ENCODE measurements at regions not wholly inside any gene's neighbourhood (a gene's known extent, or its start where the extent isn't known, plus 50 kb on each side); places are given as distances from the start of the nearest gene placed in this dataset.

- H3K27ac ChIP-seq, result no peak overlapping the region
- H3K9me2 ChIP-seq (replicated peaks; ENCODE audit: insufficient read depth), result no peaks in the 10 kb centered on the region
- H4K20me1 ChIP-seq (ENCODE audit: insufficient read depth, poor library complexity, severe bottlenecking), result no peaks in the 10 kb centered on the region
- no peak for TF ChIP-seq EZH2phosphoT487 (IDR thresholded peaks at IDR 0.05; ENCODE audit: low read depth, severe bottlenecking, unreplicated experiment)
- TF ChIP-seq, protein P1, sequence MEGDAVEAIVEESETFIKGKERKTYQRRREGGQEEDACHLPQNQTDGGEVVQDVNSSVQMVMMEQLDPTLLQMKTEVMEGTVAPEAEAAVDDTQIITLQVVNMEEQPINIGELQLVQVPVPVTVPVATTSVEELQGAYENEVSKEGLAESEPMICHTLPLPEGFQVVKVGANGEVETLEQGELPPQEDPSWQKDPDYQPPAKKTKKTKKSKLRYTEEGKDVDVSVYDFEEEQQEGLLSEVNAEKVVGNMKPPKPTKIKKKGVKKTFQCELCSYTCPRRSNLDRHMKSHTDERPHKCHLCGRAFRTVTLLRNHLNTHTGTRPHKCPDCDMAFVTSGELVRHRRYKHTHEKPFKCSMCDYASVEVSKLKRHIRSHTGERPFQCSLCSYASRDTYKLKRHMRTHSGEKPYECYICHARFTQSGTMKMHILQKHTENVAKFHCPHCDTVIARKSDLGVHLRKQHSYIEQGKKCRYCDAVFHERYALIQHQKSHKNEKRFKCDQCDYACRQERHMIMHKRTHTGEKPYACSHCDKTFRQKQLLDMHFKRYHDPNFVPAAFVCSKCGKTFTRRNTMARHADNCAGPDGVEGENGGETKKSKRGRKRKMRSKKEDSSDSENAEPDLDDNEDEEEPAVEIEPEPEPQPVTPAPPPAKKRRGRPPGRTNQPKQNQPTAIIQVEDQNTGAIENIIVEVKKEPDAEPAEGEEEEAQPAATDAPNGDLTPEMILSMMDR (IDR thresholded peaks at IDR 0.05; ENCODE audit: poor library complexity), result no peak
- TF ChIP-seq EZH2 (IDR thresholded peaks at IDR 0.05; ENCODE audit: borderline replicate concordance), result no peak
- peaks cover 34% of the 10 kb centered on the region for H3K4me1 ChIP-seq (ENCODE audit: insufficient read depth)
- DNase-seq (ENCODE audit: low spot score), result no peak
- no peaks in the 10 kb centered on the region for H3K36me3 ChIP-seq (replicated peaks; ENCODE audit: insufficient read depth, low read depth)
- no peak overlapping the region for H3K4me3 ChIP-seq
- 97% methylated on average over 8 of the region's 8 CpGs for WGBS (ENCODE audit: low lambda C conversion rate, missing lambda C conversion rate)
- H3K27me3 ChIP-seq, result no peaks in the 10 kb centered on the region
- no peaks in the 10 kb centered on the region for H3K79me2 ChIP-seq
- H3K4me2 ChIP-seq, result no peak overlapping the region
- H3K9me3 ChIP-seq (ENCODE audit: low read depth), result no peaks in the 10 kb centered on the region
- no peak overlapping the region for H2AFZ ChIP-seq
Observed at GRCh38 chr3:72338082-72338941, 509.9 kb downstream of the SHQ1 start.

- TF ChIP-seq EZH2phosphoT487 (IDR thresholded peaks at IDR 0.05; ENCODE audit: low read depth, severe bottlenecking, unreplicated experiment), result no peak
- TF ChIP-seq EZH2 (IDR thresholded peaks at IDR 0.05; ENCODE audit: borderline replicate concordance), result no peak
- TF ChIP-seq, protein P1 (IDR thresholded peaks at IDR 0.05; ENCODE audit: poor library complexity), result no peak
- no peak overlapping the region for H3K27ac ChIP-seq
- H3K27me3 ChIP-seq, result no peaks in the 10 kb centered on the region
- no peak overlapping the region for H3K4me2 ChIP-seq
- no peaks in the 10 kb centered on the region for H4K20me1 ChIP-seq (ENCODE audit: insufficient read depth, poor library complexity, severe bottlenecking)
- no peaks in the 10 kb centered on the region for H3K79me2 ChIP-seq
- no peaks in the 10 kb centered on the region for H3K9me3 ChIP-seq (ENCODE audit: low read depth)
- peaks cover 34% of the 10 kb centered on the region for H3K4me1 ChIP-seq (ENCODE audit: insufficient read depth)
- 94% methylated on average over 4 of the region's 5 CpGs for WGBS (ENCODE audit: low lambda C conversion rate, missing lambda C conversion rate)
- no peaks in the 10 kb centered on the region for H3K9me2 ChIP-seq (replicated peaks; ENCODE audit: insufficient read depth)
- H3K4me3 ChIP-seq, result no peak overlapping the region
- H2AFZ ChIP-seq, result no peak overlapping the region
- DNase-seq (ENCODE audit: low spot score), result no peak
- H3K36me3 ChIP-seq (replicated peaks; ENCODE audit: insufficient read depth, low read depth), result no peaks in the 10 kb centered on the region
Observed at GRCh38 chr3:72337480-72337855, 510.8 kb downstream of the SHQ1 start.

- DNase-seq (ENCODE audit: low spot score), result peak; percentile 92
- no peak overlapping the region for H3K4me3 ChIP-seq
- no peaks in the 10 kb centered on the region for H3K79me2 ChIP-seq
- TF ChIP-seq, protein P1 (IDR thresholded peaks at IDR 0.05; ENCODE audit: poor library complexity), result no peak
- TF ChIP-seq EZH2phosphoT487 (IDR thresholded peaks at IDR 0.05; ENCODE audit: low read depth, severe bottlenecking, unreplicated experiment), result no peak
- TF ChIP-seq EZH2 (IDR thresholded peaks at IDR 0.05; ENCODE audit: borderline replicate concordance), result no peak
- no peaks in the 10 kb centered on the region for H3K36me3 ChIP-seq (replicated peaks; ENCODE audit: insufficient read depth, low read depth)
- no peaks in the 10 kb centered on the region for H3K27me3 ChIP-seq
- no peak overlapping the region for H2AFZ ChIP-seq
- peaks cover 32% of the 10 kb centered on the region for H3K4me1 ChIP-seq (ENCODE audit: insufficient read depth)
- no peaks in the 10 kb centered on the region for H4K20me1 ChIP-seq (ENCODE audit: insufficient read depth, poor library complexity, severe bottlenecking)
- no peaks in the 10 kb centered on the region for H3K9me3 ChIP-seq (ENCODE audit: low read depth)
- H3K27ac ChIP-seq, result no peak overlapping the region
- H3K4me2 ChIP-seq, result peak overlapping the region; percentile 65
- H3K9me2 ChIP-seq (replicated peaks; ENCODE audit: insufficient read depth), result no peaks in the 10 kb centered on the region
- 38% methylated on average over 24 of the region's 24 CpGs for WGBS (ENCODE audit: low lambda C conversion rate, missing lambda C conversion rate)
Observed at GRCh38 chr3:72336821-72337479, 511.3 kb downstream of the SHQ1 start.

Measured in hepatocyte (in vitro differentiated cells).